HG03060 (cell line): ENCODE measurements at regions not wholly inside any gene's neighbourhood (a gene's known extent, or its start where the extent isn't known, plus 50 kb on each side); places are given as distances from the start of the nearest gene placed in this dataset.
"Not testable (repeated sequence)": the region's sequence is repeated elsewhere in the genome, so short reads cannot be mapped to it uniquely, and the experiment has no call there.

Experiments used
- ATAC-seq: cut with Tn5 transposase; IDR thresholded peaks from one replicate; pipeline ENCODE4 v1.9.1; 2021; ENCODE audit warnings: low read depth, moderate number of reproducible peaks; ENCODE audit not compliant: unreplicated experiment

GRCh38 chr3:169029674-169030285 is 633.7 kb downstream of the MECOM start:
- ATAC-seq = no peak

DNA sequence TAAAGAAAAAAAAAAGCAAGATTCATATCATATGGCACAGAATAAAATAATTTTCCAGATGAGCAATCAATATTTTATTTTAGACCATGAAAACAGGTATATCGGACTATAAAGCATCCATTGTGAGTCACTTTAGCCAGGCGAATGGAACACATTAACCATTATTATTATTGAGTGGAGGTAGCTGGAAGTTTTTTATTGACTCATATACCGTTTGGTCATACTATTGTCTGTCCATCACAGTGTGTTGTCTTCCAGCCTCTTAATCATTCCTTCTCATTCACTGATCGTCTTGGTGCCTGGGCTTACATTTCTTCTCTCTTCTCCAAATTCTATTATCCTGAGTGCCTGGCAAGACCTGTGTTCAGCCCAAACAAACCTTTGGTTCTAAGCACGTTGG is 634.8 kb downstream of the MECOM start:
- no peak for ATAC-seq

- no peak for ATAC-seq
These were observed 636.8 kb downstream of the MECOM start for GRCh38 chr3:169026543-169027182.

GRCh38 chr3:169022457-169022856 is 641.1 kb downstream of the MECOM start:
- no peak for ATAC-seq

GRCh38 chr3:169020371-169020770 is 643.1 kb downstream of the MECOM start:
- ATAC-seq = no peak

DNA sequence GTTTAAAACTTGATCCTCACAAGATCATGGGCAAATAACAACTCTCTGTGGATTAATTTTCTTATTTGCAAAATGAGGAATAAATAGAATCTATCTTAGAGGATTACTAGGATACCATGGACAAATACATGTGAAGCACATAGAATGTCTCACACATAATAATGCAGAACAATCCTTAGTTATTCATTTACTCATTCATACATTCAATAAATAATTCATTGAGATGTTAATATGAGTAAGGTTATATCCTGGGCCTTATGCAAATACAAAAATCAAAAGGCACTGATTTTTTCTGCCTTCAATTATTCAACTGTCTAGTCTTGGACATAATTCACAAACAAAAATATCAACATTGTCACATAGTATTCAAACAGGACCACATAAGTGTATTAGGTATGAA is 654.1 kb downstream of the MECOM start:
- no peak for ATAC-seq

DNA sequence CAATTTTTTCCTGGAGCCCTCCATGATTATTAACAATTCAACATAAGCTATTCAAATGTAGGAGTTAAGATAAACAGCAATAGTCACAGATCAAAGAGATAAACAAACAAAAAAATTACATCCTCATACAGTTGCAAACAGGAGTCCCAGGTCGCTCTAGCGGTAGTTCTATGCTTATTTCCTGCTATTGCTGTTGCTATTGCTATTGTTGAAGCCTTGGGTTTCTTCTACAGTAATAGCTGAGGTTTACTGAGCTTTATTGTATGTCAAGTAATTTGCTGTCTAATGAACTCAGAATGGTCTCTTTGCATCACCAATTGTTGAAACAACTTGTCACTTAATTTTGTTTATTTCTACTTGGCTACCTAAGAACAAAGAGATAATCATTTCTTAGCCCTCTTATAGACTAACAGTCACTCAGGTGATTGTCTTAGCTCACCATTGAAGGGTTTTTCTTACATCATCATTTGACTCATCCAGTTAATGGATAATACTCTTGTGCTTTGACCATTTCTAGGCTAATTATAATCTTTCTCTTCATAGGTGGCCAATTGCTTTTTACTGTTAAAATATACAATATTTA is 654.6 kb downstream of the MECOM start:
- ATAC-seq = no peak

DNA sequence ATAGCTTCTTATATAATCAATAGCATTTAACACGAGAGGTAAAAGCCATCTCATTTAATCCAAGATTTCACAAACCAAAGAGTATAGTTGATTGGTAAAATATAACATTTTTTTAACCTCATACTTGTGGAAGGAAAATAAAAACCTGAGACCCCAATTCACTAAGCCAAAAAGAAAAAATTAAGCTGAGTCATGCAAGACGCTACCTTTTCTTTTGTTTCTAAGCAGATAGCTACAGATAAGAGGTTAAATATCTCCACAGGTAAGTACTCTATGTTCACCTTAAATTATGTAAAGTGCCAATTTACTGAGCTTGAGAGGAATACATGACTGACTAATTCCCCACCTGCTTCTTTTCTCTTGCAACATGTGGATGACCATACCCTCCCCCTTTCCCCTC is 656.4 kb downstream of the MECOM start:
- ATAC-seq = no peak

DNA sequence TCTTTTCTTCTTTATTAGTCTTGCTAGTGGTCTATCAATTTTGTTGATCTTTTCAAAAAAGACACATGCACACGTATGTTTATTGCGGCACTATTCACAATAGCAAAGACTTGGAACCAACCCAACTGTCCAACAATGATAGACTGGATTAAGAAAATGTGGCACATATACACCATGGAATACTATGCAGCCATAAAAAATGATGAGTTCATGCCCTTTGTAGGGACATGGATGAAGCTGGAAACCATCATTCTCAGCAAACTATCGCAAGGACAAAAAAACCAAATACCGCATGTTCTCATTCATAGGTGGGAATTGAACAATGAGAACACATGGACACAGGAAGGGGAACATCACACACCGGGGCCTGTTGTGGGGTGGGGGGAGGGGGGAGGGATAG is 657.1 kb downstream of the MECOM start:
- ATAC-seq = not testable (repeated sequence)

- no peak for ATAC-seq
These were observed 660.8 kb downstream of the MECOM start for GRCh38 chr3:169002689-169003088.

DNA sequence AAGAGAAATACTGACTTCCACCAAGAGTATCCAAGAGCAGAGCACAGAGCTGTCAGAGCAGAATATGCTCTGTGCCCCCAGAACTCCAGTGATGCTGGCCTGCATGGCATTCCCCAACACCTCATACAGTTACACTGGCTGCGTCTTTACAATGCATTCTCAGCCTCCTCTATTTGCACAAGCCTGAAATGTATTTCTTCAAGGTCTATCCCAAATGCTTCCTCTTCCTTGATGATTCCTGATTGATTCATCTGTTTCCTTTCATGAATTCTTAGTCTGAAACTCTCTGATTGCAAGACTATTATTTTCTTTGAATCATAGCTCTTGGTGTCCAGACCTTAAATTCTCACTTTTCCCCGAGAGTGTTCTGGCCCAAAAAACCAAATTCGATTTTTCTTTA is 664.7 kb downstream of the MECOM start:
- no peak for ATAC-seq

DNA sequence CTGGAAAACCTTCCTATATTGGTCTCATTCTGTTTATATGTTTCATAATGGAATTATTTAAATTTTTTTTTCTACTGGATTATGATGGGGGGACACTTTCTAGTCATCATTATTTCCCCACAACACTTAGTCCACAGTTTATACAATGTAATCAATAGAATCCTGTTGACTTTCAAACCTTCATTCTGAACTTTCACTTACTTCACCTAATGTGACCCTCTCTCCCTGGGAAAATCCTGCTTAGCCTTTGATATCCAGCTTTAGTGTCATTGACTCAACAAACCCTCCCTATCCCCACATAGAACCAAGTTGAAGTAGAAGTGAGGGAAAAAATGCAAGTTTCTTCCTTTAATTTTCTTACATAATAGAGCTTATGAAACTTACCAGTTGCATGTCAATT is 666.0 kb downstream of the MECOM start:
- ATAC-seq = no peak

- ATAC-seq = no peak
These were observed 666.9 kb downstream of the MECOM start for GRCh38 chr3:168996622-168997021.

GRCh38 chr3:168995129-168995528 is 668.4 kb downstream of the MECOM start:
- ATAC-seq = no peak

- no peak for ATAC-seq
These were observed 671.7 kb downstream of the MECOM start for GRCh38 chr3:168991803-168992202.

- ATAC-seq = no peak
These were observed 672.9 kb downstream of the MECOM start for GRCh38 chr3:168990621-168991020.

DNA sequence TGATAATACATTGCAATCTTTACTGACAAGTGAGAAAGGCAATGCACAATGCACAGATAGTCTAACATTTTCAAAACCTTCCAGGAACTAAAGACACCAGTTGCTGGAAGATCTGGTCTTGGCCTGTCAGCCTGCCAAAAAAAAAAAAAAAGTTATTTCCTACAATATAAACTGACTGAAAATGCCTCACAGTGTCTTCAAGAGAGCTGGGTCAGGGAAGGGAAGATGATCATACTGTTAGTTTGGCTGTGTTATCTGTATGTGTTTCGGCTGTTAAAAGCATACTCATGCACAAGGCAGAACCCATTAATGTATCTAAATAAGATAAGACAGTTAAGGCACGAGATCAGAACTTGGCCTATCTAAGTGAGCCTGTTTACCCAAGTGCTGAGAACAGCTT is 673.4 kb downstream of the MECOM start:
- no peak for ATAC-seq

- ATAC-seq = no peak
These were observed 674.1 kb downstream of the MECOM start for GRCh38 chr3:168989396-168989795.

GRCh38 chr3:168988853-168989252 is 674.7 kb downstream of the MECOM start:
- no peak for ATAC-seq

GRCh38 chr3:168984872-168985271 is 678.6 kb downstream of the MECOM start:
- no peak for ATAC-seq

- no peak for ATAC-seq
These were observed 680.5 kb downstream of the MECOM start for GRCh38 chr3:168983046-168983445.

DNA sequence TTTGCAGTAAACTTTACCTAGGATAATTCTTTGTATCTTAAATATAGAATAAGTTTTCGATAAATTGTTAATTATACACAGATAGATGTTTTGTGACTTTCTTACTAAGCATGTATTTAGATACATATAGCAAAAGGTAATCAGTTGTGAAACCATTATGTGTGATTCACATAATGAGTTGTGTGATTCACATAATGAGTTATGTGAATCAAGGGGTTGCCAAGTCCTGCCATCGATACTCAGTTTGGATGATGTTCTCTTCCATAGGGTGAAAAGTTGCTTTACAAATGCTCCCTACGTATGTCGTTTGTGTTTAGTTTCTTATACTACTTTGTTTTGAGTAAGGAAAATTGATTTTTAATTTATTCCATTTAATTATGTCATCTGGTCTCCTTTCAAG is 682.1 kb downstream of the MECOM start:
- ATAC-seq = no peak
